ENCODE measurements at regions not wholly inside any gene's neighbourhood (a gene's known extent, or its start where the extent isn't known, plus 50 kb on each side); places are given as distances from the start of the nearest gene placed in this dataset.

GRCh38 chr12:11568762-11569478 is 80.6 kb upstream of the ETV6 start:
- TF ChIP-seq CTCF (IDR thresholded peaks at IDR 0.05) = no peak
- TF ChIP-seq POLR2A (IDR thresholded peaks at IDR 0.05) = no peak
